ENCODE measurements at regions not wholly inside any gene's neighbourhood (a gene's known extent, or its start where the extent isn't known, plus 50 kb on each side); places are given as distances from the start of the nearest gene placed in this dataset.
"Not testable (repeated sequence)": the region's sequence is repeated elsewhere in the genome, so short reads cannot be mapped to it uniquely, and the experiment has no call there.

DNA sequence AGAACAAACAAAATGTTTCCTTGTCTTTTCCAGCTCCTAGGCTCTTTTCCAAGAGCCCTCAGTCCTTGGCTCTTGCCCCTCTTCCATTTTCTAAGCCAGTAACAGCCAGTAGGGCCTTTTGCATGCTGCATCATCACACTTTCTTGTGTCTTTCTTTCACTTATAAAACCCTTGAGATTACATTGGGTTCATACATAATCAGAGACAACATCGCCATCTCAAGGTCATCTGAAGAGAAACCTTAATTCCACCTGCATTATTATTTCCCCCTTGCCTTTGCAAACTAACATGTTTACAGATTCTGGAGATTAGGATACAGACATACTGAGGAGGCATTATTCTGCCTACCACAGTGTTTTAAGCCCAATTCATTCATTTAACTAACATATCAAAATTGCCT lies 697.3 kb downstream of the TRIB2 start:
- Histone ChIP-seq H3K4me3 (ENCODE audit: low read length) (no peak overlapping the region), H3K27ac (ENCODE audit: low read length) (no peak overlapping the region), H3K4me2 (ENCODE audit: low read length) (no peak overlapping the region), H3K79me2 (ENCODE audit: low read length) (no peaks in the 10 kb centered on the region), H3K9ac (ENCODE audit: low read length) (no peak overlapping the region), H3K9me3 (ENCODE audit: insufficient read depth, low read length) (no peaks in the 10 kb centered on the region), H3K27me3 (ENCODE audit: low read depth, low read length) (no peaks in the 10 kb centered on the region), H4K20me1 (ENCODE audit: insufficient read depth, low read length) (no peaks in the 10 kb centered on the region), H2AFZ (ENCODE audit: low read depth, low read length) (no peak overlapping the region), H3K36me3 (replicated peaks; ENCODE audit: low read depth, low read length) (no peaks in the 10 kb centered on the region), H3K4me1 (ENCODE audit: low read length) (no peaks in the 10 kb centered on the region)
- TF ChIP-seq EZH2phosphoT487 (IDR thresholded peaks at IDR 0.05; ENCODE audit: low read depth): no peak
- TF ChIP-seq, protein P1, sequence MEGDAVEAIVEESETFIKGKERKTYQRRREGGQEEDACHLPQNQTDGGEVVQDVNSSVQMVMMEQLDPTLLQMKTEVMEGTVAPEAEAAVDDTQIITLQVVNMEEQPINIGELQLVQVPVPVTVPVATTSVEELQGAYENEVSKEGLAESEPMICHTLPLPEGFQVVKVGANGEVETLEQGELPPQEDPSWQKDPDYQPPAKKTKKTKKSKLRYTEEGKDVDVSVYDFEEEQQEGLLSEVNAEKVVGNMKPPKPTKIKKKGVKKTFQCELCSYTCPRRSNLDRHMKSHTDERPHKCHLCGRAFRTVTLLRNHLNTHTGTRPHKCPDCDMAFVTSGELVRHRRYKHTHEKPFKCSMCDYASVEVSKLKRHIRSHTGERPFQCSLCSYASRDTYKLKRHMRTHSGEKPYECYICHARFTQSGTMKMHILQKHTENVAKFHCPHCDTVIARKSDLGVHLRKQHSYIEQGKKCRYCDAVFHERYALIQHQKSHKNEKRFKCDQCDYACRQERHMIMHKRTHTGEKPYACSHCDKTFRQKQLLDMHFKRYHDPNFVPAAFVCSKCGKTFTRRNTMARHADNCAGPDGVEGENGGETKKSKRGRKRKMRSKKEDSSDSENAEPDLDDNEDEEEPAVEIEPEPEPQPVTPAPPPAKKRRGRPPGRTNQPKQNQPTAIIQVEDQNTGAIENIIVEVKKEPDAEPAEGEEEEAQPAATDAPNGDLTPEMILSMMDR (IDR thresholded peaks at IDR 0.05; ENCODE audit: low read depth, low read length): peak; percentile 39

DNA sequence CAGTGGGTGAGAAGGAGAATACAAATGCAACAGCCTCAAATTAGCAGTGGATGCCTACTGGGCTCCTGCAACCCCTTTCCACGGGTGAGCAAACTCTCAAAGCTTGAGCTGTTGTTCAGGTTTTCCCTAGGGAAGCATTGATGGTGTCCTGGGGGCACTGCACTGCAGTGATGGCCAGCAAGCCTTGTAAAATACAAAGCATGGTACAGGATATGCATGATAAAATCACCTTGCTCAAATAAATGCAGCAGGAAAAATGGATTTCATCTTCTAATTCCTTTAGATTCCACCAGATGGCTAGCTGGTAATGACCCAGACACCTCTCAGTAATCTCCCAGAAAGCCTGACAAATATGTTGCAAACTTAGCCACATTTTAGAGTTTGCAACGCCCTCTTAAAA lies 698.2 kb downstream of the TRIB2 start:
- Histone ChIP-seq H3K79me2 (ENCODE audit: low read length) (no peaks in the 10 kb centered on the region), H2AFZ (ENCODE audit: low read depth, low read length) (no peak overlapping the region), H3K4me2 (ENCODE audit: low read length) (no peak overlapping the region), H3K27ac (ENCODE audit: low read length) (no peak overlapping the region), H3K4me3 (ENCODE audit: low read length) (no peak overlapping the region), H3K9me3 (ENCODE audit: insufficient read depth, low read length) (no peaks in the 10 kb centered on the region), H3K27me3 (ENCODE audit: low read depth, low read length) (no peaks in the 10 kb centered on the region), H4K20me1 (ENCODE audit: insufficient read depth, low read length) (no peaks in the 10 kb centered on the region), H3K36me3 (replicated peaks; ENCODE audit: low read depth, low read length) (no peaks in the 10 kb centered on the region), H3K9ac (ENCODE audit: low read length) (no peak overlapping the region), H3K4me1 (ENCODE audit: low read length) (no peaks in the 10 kb centered on the region)
- TF ChIP-seq, protein P1 (IDR thresholded peaks at IDR 0.05; ENCODE audit: low read depth, low read length): no peak
- no peak for TF ChIP-seq EZH2phosphoT487 (IDR thresholded peaks at IDR 0.05; ENCODE audit: low read depth)

DNA sequence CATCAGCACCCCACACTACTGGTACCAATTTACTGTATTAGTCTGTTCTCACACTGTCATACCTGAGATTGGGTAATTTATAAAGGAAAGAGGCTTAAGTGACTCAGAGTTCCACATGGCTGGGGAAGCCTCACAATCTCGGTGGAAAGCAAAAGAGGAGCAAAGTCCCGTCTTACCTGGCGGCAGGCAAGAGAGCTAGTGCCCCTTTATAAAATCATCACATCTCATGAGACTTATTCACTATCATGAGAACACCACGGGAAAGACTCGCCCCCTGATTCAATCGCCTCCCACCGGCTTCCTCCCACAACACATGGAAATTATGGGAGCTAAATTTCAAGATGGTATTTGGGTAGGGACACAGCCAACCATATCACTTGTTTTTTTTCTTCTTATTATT lies 717.2 kb downstream of the TRIB2 start:
- no peak overlapping the region for H3K4me3 ChIP-seq (ENCODE audit: low read length)
- no peak overlapping the region for H2AFZ ChIP-seq (ENCODE audit: low read depth, low read length)
- H3K27ac ChIP-seq (ENCODE audit: low read length): no peak overlapping the region
- no peaks in the 10 kb centered on the region for H3K9me3 ChIP-seq (ENCODE audit: insufficient read depth, low read length)
- no peak overlapping the region for H3K4me2 ChIP-seq (ENCODE audit: low read length)
- H4K20me1 ChIP-seq (ENCODE audit: insufficient read depth, low read length): no peaks in the 10 kb centered on the region
- H3K9ac ChIP-seq (ENCODE audit: low read length): no peak overlapping the region
- H3K79me2 ChIP-seq (ENCODE audit: low read length): no peaks in the 10 kb centered on the region
- H3K36me3 ChIP-seq (replicated peaks; ENCODE audit: low read depth, low read length): no peaks in the 10 kb centered on the region
- H3K4me1 ChIP-seq (ENCODE audit: low read length): no peaks in the 10 kb centered on the region
- no peaks in the 10 kb centered on the region for H3K27me3 ChIP-seq (ENCODE audit: low read depth, low read length)
- TF ChIP-seq, protein P1 (IDR thresholded peaks at IDR 0.05; ENCODE audit: low read depth, low read length): no peak
- TF ChIP-seq EZH2phosphoT487 (IDR thresholded peaks at IDR 0.05; ENCODE audit: low read depth): no peak

DNA sequence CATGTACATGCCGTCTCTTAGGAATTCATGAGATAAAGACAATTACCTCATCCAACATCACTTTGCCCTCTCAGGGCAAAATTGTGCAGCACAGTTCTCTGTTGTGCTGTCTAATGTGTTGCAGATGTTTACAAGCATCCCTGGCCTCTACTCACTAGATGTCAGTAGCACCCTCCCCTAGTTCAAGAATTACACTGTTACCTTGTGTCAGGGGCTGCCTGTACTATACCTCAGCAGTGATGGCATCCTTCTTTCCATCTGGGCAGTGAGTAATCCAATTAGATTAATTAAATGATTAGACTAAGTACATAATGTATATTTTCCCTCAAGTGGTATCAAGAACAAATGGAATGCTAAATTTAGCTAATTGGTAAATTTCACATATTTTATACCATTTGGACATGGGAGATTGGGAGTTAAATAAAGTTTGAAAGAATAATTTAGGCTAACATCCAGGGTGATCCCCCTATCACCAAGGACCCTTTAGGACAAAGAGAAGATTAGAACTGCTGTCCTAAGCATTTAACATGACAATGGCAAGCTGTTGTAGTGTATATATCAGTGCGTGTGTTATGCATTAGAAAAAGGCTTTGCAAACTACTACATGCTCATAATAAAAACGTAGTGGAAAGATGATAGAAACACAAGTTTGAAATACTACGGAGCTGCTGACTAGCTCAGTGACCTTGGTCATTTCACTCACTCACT lies 727.0 kb downstream of the TRIB2 start:
- H3K9ac ChIP-seq (ENCODE audit: low read length); H3K4me1 ChIP-seq (ENCODE audit: low read length); H3K36me3 ChIP-seq (replicated peaks; ENCODE audit: low read depth, low read length); H3K9me3 ChIP-seq (ENCODE audit: insufficient read depth, low read length); H3K27me3 ChIP-seq (ENCODE audit: low read depth, low read length); H3K4me2 ChIP-seq (ENCODE audit: low read length); H3K27ac ChIP-seq (ENCODE audit: low read length); H4K20me1 ChIP-seq (ENCODE audit: insufficient read depth, low read length); H3K79me2 ChIP-seq (ENCODE audit: low read length); H3K4me3 ChIP-seq (ENCODE audit: low read length); H2AFZ ChIP-seq (ENCODE audit: low read depth, low read length): not testable (repeated sequence)

Data from OCI-LY3 (cell line).